ENCODE measurements at regions not wholly inside any gene's neighbourhood (a gene's known extent, or its start where the extent isn't known, plus 50 kb on each side); places are given as distances from the start of the nearest gene placed in this dataset.

- no peak for DNase-seq (ENCODE audit: low read depth)
Measured at GRCh38 chr4:108527723-108528122, 92.7 kb upstream of the RPL34 start.

GRCh38 chr4:108520807-108521206, 99.6 kb upstream of the RPL34 start:
- DNase-seq (ENCODE audit: low read depth), result no peak

- DNase-seq (ENCODE audit: low read depth), result no peak
Measured at GRCh38 chr4:108519911-108520601, 100.3 kb upstream of the RPL34 start.

GRCh38 chr4:108519208-108519833, 101.1 kb upstream of the RPL34 start:
- DNase-seq (ENCODE audit: low read depth), result no peak

GRCh38 chr4:108512615-108513505, 107.5 kb upstream of the RPL34 start:
- peak; percentile 11 for DNase-seq (ENCODE audit: low read depth)

- no peak for DNase-seq (ENCODE audit: low read depth)
Measured at GRCh38 chr4:108511618-108512017, 108.8 kb upstream of the RPL34 start.

- no peak for DNase-seq (ENCODE audit: low read depth)
Measured at GRCh38 chr4:108502356-108502755, 118.0 kb upstream of the RPL34 start.

GRCh38 chr4:108498925-108499324, 121.5 kb upstream of the RPL34 start:
- no peak for DNase-seq (ENCODE audit: low read depth)

GRCh38 chr4:108493596-108493931, 126.8 kb upstream of the RPL34 start:
- no peak for DNase-seq (ENCODE audit: low read depth)

- DNase-seq (ENCODE audit: low read depth), result no peak
Measured at GRCh38 chr4:108492816-108493595, 127.4 kb upstream of the RPL34 start.

GRCh38 chr4:108488865-108489264, 131.5 kb upstream of the RPL34 start:
- DNase-seq (ENCODE audit: low read depth), result no peak

GRCh38 chr4:108486046-108486445, 134.3 kb upstream of the RPL34 start:
- DNase-seq (ENCODE audit: low read depth), result no peak

- no peak for DNase-seq (ENCODE audit: low read depth)
Measured at GRCh38 chr4:108484187-108484586, 136.2 kb upstream of the RPL34 start.

GRCh38 chr4:108483650-108484049, 136.7 kb upstream of the RPL34 start:
- DNase-seq (ENCODE audit: low read depth), result no peak

- no peak for DNase-seq (ENCODE audit: low read depth)
Measured at GRCh38 chr4:108483079-108483478, 137.3 kb upstream of the RPL34 start.

GRCh38 chr4:108480881-108481280, 139.5 kb upstream of the RPL34 start:
- no peak for DNase-seq (ENCODE audit: low read depth)

- DNase-seq (ENCODE audit: low read depth), result no peak
Measured at GRCh38 chr4:108477527-108478108, 142.8 kb upstream of the RPL34 start.

- DNase-seq (ENCODE audit: low read depth), result no peak
Measured at GRCh38 chr4:108473163-108473720, 147.1 kb upstream of the RPL34 start.

GRCh38 chr4:108466936-108467902, 153.2 kb upstream of the RPL34 start:
- no peak for DNase-seq (ENCODE audit: low read depth)

GRCh38 chr4:108465886-108466500, 154.4 kb upstream of the RPL34 start:
- DNase-seq (ENCODE audit: low read depth), result no peak
